KMS-11 (cell line): ENCODE measurements at regions not wholly inside any gene's neighbourhood (a gene's known extent, or its start where the extent isn't known, plus 50 kb on each side); places are given as distances from the start of the nearest gene placed in this dataset.

Experiments
- H2AFZ ChIP-seq: fragments of 200-600 bp; sonication (generic); 2 replicates; pipeline ENCODE4 v1.6.1; 2016; ENCODE audit warnings: antibody characterized with exemption, mixed run types, low read depth
- H3K27ac ChIP-seq: fragments of 200-600 bp; sonication (generic); 2 replicates; pipeline ENCODE4 v1.6.1; 2016; ENCODE audit warnings: mild to moderate bottlenecking, mixed run types
- H3K27me3 ChIP-seq: fragments of 200-600 bp; sonication (generic); 2 replicates; pipeline ENCODE4 v1.6.1; 2017; ENCODE audit warnings: mild to moderate bottlenecking, low read depth, mixed run types, moderate library complexity; ENCODE audit not compliant: insufficient read depth
- H3K36me3 ChIP-seq: fragments of 200-600 bp; sonication (generic); 2 replicates; pipeline ENCODE4 v1.6.1; 2017; ENCODE audit warnings: mild to moderate bottlenecking, mixed run types; ENCODE audit not compliant: insufficient read depth
- H3K4me1 ChIP-seq: fragments of 200-600 bp; sonication (generic); 2 replicates; pipeline ENCODE4 v1.6.1; 2016; ENCODE audit warnings: mild to moderate bottlenecking, low read depth, mixed run types; ENCODE audit not compliant: poor library complexity, severe bottlenecking
- H3K4me2 ChIP-seq: fragments of 200-600 bp; sonication (generic); 2 replicates; pipeline ENCODE4 v1.7.0; 2016; ENCODE audit warnings: mild to moderate bottlenecking, mixed run types
- H3K4me3 ChIP-seq: fragments of 200-600 bp; sonication (generic); IDR thresholded peaks from 2 replicates; pipeline ENCODE4 v1.6.1; 2017; ENCODE audit warnings: low read depth, low read length, mixed read lengths; ENCODE audit not compliant: insufficient read depth
- H3K79me2 ChIP-seq: fragments of 200-600 bp; sonication (generic); 2 replicates; pipeline ENCODE4 v1.6.1; 2016; ENCODE audit warnings: low read depth, mixed run types; ENCODE audit not compliant: insufficient read depth
- H3K9ac ChIP-seq: fragments of 200-600 bp; sonication (generic); 2 replicates; pipeline ENCODE4 v1.6.1; 2016; ENCODE audit warnings: mild to moderate bottlenecking, mixed run types
- H4K20me1 ChIP-seq: fragments of 200-600 bp; sonication (generic); 2 replicates; pipeline ENCODE4 v1.6.1; 2016; ENCODE audit warnings: mild to moderate bottlenecking, mixed run types; ENCODE audit not compliant: insufficient read depth
- CTCF ChIP-seq: fragments of 200-600 bp; sonication (generic); conservative IDR thresholded peaks from 2 replicates; pipeline ENCODE4 v1.6.1; 2017; ENCODE audit warnings: low read depth, mild to moderate bottlenecking, antibody characterized with exemption, low read length, moderate library complexity, mixed read lengths

GRCh38 chr2:83764447-83765005 lies 694.6 kb downstream of the SUCLG1 start:
- Histone ChIP-seq H3K9ac (no peak overlapping the region), H3K27ac (no peak overlapping the region)

GRCh38 chr2:83757329-83757728 lies 701.8 kb downstream of the SUCLG1 start:
- H3K27me3 ChIP-seq, result no peaks in the 10 kb centered on the region
- no peak for TF ChIP-seq CTCF
- H3K4me1 ChIP-seq, result no peaks in the 10 kb centered on the region
- no peak overlapping the region for H3K27ac ChIP-seq
- H3K4me3 ChIP-seq, result no peak overlapping the region
- no peaks in the 10 kb centered on the region for H3K79me2 ChIP-seq
- no peaks in the 10 kb centered on the region for H4K20me1 ChIP-seq
- H3K9ac ChIP-seq, result no peak overlapping the region
- no peak overlapping the region for H2AFZ ChIP-seq
- no peak overlapping the region for H3K4me2 ChIP-seq
- no peaks in the 10 kb centered on the region for H3K36me3 ChIP-seq

More at GRCh38 chr2:83764447-83765005, 694.6 kb downstream of the SUCLG1 start:
- Histone ChIP-seq H2AFZ (no peak overlapping the region), H3K79me2 (no peaks in the 10 kb centered on the region), H3K4me2 (no peak overlapping the region), H3K27me3 (no peaks in the 10 kb centered on the region), H4K20me1 (no peaks in the 10 kb centered on the region), H3K4me1 (no peaks in the 10 kb centered on the region), H3K36me3 (no peaks in the 10 kb centered on the region), H3K4me3 (no peak overlapping the region)
- TF ChIP-seq CTCF, result no peak

GRCh38 chr2:83756219-83756618 lies 702.9 kb downstream of the SUCLG1 start:
- no peaks in the 10 kb centered on the region for H3K4me1 ChIP-seq
- no peak overlapping the region for H2AFZ ChIP-seq
- no peaks in the 10 kb centered on the region for H3K79me2 ChIP-seq
- H3K4me2 ChIP-seq, result no peak overlapping the region
- H3K27ac ChIP-seq, result no peak overlapping the region
- H4K20me1 ChIP-seq, result no peaks in the 10 kb centered on the region
- no peaks in the 10 kb centered on the region for H3K36me3 ChIP-seq
- H3K4me3 ChIP-seq, result no peak overlapping the region
- H3K9ac ChIP-seq, result no peak overlapping the region
- TF ChIP-seq CTCF, result no peak
- no peaks in the 10 kb centered on the region for H3K27me3 ChIP-seq

GRCh38 chr2:83747141-83747540 lies 711.9 kb downstream of the SUCLG1 start:
- no peaks in the 10 kb centered on the region for H3K4me1 ChIP-seq
- H3K9ac ChIP-seq, result no peak overlapping the region

More at GRCh38 chr2:83747141-83747540, 711.9 kb downstream of the SUCLG1 start:
- Histone ChIP-seq H3K4me3 (no peak overlapping the region), H3K36me3 (no peaks in the 10 kb centered on the region), H2AFZ (no peak overlapping the region), H3K27me3 (no peaks in the 10 kb centered on the region), H3K79me2 (no peaks in the 10 kb centered on the region), H3K27ac (no peak overlapping the region), H4K20me1 (no peaks in the 10 kb centered on the region), H3K4me2 (no peak overlapping the region)
- TF ChIP-seq CTCF, result no peak
